HUES48 (cell line): ENCODE measurements at regions not wholly inside any gene's neighbourhood (a gene's known extent, or its start where the extent isn't known, plus 50 kb on each side); places are given as distances from the start of the nearest gene placed in this dataset.

Experiments
- H3K27ac ChIP-seq: one replicate; pipeline ENCODE4 v1.7.0; 2013; ENCODE audit warnings: low read depth, low read length, inconsistent platforms
- H3K27me3 ChIP-seq: 2 replicates; pipeline ENCODE4 v1.6.1; 2013; ENCODE audit warnings: mild to moderate bottlenecking, low read length; ENCODE audit not compliant: control insufficient read depth, insufficient read depth
- H3K36me3 ChIP-seq: 2 replicates; pipeline ENCODE4 v1.6.1; 2013; ENCODE audit warnings: low read length; ENCODE audit not compliant: control insufficient read depth, insufficient read depth
- H3K4me1 ChIP-seq: 2 replicates; pipeline ENCODE4 v1.6.1; 2013; ENCODE audit warnings: mild to moderate bottlenecking, low read length; ENCODE audit not compliant: control insufficient read depth, insufficient read depth
- H3K4me3 ChIP-seq: 2 replicates; pipeline ENCODE4 v1.5.1; 2013; ENCODE audit warnings: mild to moderate bottlenecking, low read depth, low read length
- H3K9ac ChIP-seq: 2 replicates; pipeline ENCODE4 v1.6.1; 2013; ENCODE audit warnings: mild to moderate bottlenecking, low read depth, low read length, moderate library complexity
- H3K9me3 ChIP-seq: 2 replicates; pipeline ENCODE4 v1.6.1; 2013; ENCODE audit warnings: low read length; ENCODE audit not compliant: control insufficient read depth, insufficient read depth

GRCh38 chr10:106083572-106083971 lies 1080.9 kb downstream of the SORCS1 start:
- no peaks in the 10 kb centered on the region for H3K4me1 ChIP-seq
- no peak overlapping the region for H3K4me3 ChIP-seq
- no peak overlapping the region for H3K9ac ChIP-seq
- no peaks in the 10 kb centered on the region for H3K36me3 ChIP-seq
- no peak overlapping the region for H3K27ac ChIP-seq
- no peaks in the 10 kb centered on the region for H3K27me3 ChIP-seq
- no peaks in the 10 kb centered on the region for H3K9me3 ChIP-seq

DNA sequence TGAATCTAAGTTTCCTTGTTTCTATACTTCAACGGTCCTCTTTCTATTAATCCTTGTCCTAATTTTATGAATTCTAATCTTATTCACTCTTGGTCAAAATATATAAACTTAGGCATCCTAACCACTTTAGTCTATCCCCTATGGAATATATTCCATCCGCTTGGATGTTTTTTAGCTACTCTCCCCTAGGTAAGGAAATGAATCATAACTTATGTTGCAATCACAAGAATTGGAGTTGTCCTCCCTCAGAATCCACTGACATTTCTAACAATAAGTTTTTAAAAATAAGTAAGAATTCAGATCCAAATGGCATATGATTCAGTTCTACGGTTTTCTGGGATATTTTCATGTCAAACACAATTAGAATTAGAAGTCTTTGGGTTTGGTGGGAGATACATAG lies 1081.6 kb downstream of the SORCS1 start:
- Histone ChIP-seq H3K9ac (no peak overlapping the region), H3K27me3 (no peaks in the 10 kb centered on the region)

DNA sequence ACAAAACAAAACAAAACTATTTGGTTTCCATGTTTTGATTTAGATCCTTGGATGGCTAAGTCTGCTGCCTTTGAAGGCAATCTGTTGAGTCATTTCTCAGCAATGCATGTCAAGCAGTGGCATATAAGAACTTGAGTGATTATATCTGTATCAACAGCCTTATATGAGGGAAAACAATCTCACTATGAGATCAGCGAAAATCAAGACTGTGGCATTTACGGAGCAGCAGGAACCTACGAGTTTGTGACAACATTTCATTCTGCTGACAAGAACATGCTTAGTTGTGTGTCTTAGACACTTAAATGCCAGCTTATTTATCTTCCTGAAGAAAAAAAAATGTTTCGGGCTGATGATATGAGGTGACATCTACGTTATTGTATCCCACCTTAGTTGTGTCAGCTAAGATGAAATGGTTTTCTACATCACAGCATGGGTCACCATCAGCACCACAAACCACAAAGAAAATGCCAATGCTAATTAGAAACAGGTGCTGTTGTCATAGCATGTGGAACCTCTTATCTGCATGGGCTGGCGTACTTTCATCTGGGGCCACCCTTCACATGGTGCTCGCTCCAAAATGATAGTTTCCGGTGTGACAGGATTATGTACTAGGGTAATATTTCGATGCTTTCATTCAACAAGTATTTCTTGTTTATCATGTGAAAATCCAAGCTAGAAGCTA lies 1085.5 kb downstream of the SORCS1 start:
- H3K4me1 ChIP-seq = peaks cover 7% of the 10 kb centered on the region; the same call in 1 of the 2 replicates
- H3K9ac ChIP-seq = no peak overlapping the region
- no peaks in the 10 kb centered on the region for H3K36me3 ChIP-seq
- H3K9me3 ChIP-seq = no peaks in the 10 kb centered on the region
- no peak overlapping the region for H3K4me3 ChIP-seq
- no peaks in the 10 kb centered on the region for H3K27me3 ChIP-seq
- H3K27ac ChIP-seq = no peak overlapping the region

More for the DNA sequence above, 1081.6 kb downstream of the SORCS1 start:
- Histone ChIP-seq H3K27ac (no peak overlapping the region), H3K36me3 (no peaks in the 10 kb centered on the region), H3K4me3 (no peak overlapping the region), H3K9me3 (no peaks in the 10 kb centered on the region), H3K4me1 (peaks cover under 1% of the 10 kb centered on the region; the same call in 1 of the 2 replicates)

GRCh38 chr10:106076496-106076895 lies 1088.0 kb downstream of the SORCS1 start:
- Histone ChIP-seq H3K4me3 (no peak overlapping the region), H3K9me3 (no peaks in the 10 kb centered on the region), H3K27ac (no peak overlapping the region), H3K4me1 (peaks cover 20% of the 10 kb centered on the region), H3K36me3 (no peaks in the 10 kb centered on the region), H3K27me3 (no peaks in the 10 kb centered on the region), H3K9ac (no peak overlapping the region)

GRCh38 chr10:106053061-106053460 lies 1111.4 kb downstream of the SORCS1 start:
- Histone ChIP-seq H3K27ac (no peak overlapping the region), H3K36me3 (no peaks in the 10 kb centered on the region), H3K27me3 (no peaks in the 10 kb centered on the region), H3K4me1 (peaks cover 14% of the 10 kb centered on the region), H3K4me3 (no peak overlapping the region), H3K9ac (no peak overlapping the region), H3K9me3 (no peaks in the 10 kb centered on the region)

- H3K4me3 ChIP-seq = no peak overlapping the region
- H3K9me3 ChIP-seq = no peaks in the 10 kb centered on the region
- H3K9ac ChIP-seq = no peak overlapping the region
- H3K36me3 ChIP-seq = no peaks in the 10 kb centered on the region
- peaks cover 5% of the 10 kb centered on the region for H3K4me1 ChIP-seq
- no peaks in the 10 kb centered on the region for H3K27me3 ChIP-seq
- no peak overlapping the region for H3K27ac ChIP-seq
These were observed 1120.0 kb downstream of the SORCS1 start for GRCh38 chr10:106044503-106044902.

DNA sequence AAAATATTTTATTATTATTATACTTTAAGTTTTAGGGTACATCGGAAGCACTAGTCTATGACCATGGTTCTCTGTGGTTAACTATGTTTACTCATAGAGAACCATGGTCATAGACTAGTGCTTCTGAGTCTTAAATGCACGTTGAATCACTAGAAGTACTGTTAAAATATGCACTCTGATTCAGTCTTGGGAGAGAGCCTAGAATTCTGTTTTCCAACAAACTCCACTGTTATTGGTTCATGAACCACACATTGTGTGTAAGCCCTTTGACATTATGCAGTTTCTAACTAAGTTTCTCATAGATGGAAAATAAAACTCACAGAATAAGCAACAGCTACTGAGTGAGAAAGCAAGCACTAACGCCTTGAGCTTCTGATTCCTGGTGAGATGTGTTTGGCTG lies 1120.6 kb downstream of the SORCS1 start:
- Histone ChIP-seq H3K4me1 (no peaks in the 10 kb centered on the region), H3K36me3 (no peaks in the 10 kb centered on the region), H3K27me3 (no peaks in the 10 kb centered on the region), H3K9me3 (no peaks in the 10 kb centered on the region), H3K27ac (no peak overlapping the region), H3K9ac (no peak overlapping the region), H3K4me3 (no peak overlapping the region)

GRCh38 chr10:106038246-106038645 lies 1126.3 kb downstream of the SORCS1 start:
- Histone ChIP-seq H3K4me3 (no peak overlapping the region), H3K27ac (no peak overlapping the region), H3K27me3 (no peaks in the 10 kb centered on the region), H3K9me3 (no peaks in the 10 kb centered on the region; the same call in 1 of the 2 replicates), H3K36me3 (no peaks in the 10 kb centered on the region), H3K9ac (no peak overlapping the region), H3K4me1 (no peaks in the 10 kb centered on the region)

DNA sequence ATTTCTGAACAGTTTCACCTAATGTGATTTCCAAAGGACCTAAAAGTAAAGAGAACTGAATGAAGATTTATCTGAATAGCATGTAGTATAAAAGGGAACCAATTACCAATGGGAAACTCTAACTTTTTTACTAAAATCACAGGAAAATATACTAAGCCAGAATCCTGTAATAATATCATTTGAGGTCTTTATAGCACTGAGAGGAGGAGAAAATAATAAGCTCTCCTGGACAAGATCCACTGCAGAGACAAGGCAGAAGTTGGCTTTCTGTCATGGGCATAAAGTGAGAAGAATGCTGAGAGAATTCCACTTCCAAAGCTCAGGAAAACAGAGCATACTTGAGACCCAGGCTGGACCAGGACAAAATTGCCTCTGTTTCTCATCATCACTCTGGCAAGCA lies 1131.4 kb downstream of the SORCS1 start:
- no peak overlapping the region for H3K4me3 ChIP-seq
- H3K9me3 ChIP-seq = no peaks in the 10 kb centered on the region; the same call in 1 of the 2 replicates
- no peaks in the 10 kb centered on the region for H3K36me3 ChIP-seq
- H3K9ac ChIP-seq = no peak overlapping the region
- no peak overlapping the region for H3K27ac ChIP-seq
- H3K27me3 ChIP-seq = no peaks in the 10 kb centered on the region
- no peaks in the 10 kb centered on the region for H3K4me1 ChIP-seq

- Histone ChIP-seq H3K4me1 (no peaks in the 10 kb centered on the region), H3K27ac (no peak overlapping the region), H3K9me3 (no peaks in the 10 kb centered on the region; the same call in 1 of the 2 replicates), H3K4me3 (no peak overlapping the region), H3K9ac (no peak overlapping the region), H3K27me3 (no peaks in the 10 kb centered on the region), H3K36me3 (no peaks in the 10 kb centered on the region)
These were observed 1132.0 kb downstream of the SORCS1 start for GRCh38 chr10:106032450-106033002.

DNA sequence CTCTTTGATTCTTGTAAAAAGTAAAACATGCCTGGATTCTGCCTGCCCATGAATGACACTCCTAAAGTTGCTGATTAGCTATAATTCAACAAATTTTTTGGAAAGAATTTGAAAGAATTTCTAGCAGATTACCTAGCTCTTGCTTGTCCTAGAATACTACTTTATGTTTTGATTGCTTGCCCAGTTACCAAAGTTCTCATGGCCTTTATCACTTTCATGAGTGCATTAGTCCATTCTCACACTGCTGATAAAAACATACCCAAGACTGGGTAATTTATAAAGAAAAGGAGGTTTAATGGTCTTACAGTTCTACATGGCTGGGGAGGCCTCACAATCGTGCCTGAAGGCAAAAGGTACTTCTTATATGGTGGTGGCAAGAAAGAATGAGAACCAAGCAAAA lies 1137.3 kb downstream of the SORCS1 start:
- H3K9ac ChIP-seq = no peak overlapping the region
- no peaks in the 10 kb centered on the region for H3K36me3 ChIP-seq
- no peaks in the 10 kb centered on the region for H3K4me1 ChIP-seq
- H3K27me3 ChIP-seq = no peaks in the 10 kb centered on the region
- no peak overlapping the region for H3K27ac ChIP-seq
- no peak overlapping the region for H3K4me3 ChIP-seq
- H3K9me3 ChIP-seq = no peaks in the 10 kb centered on the region
